Activated effector memory CD4-positive, alpha-beta T cell treated with Interleukin-2 at 50 U/mL for 16 hours (primary cell): ENCODE measurements at regions not wholly inside any gene's neighbourhood (a gene's known extent, or its start where the extent isn't known, plus 50 kb on each side); places are given as distances from the start of the nearest gene placed in this dataset.

Experiments used
- DNase-seq: peaks from one replicate; pipeline ENCODE4 v3.0.0-alpha.2; 2020

DNA sequence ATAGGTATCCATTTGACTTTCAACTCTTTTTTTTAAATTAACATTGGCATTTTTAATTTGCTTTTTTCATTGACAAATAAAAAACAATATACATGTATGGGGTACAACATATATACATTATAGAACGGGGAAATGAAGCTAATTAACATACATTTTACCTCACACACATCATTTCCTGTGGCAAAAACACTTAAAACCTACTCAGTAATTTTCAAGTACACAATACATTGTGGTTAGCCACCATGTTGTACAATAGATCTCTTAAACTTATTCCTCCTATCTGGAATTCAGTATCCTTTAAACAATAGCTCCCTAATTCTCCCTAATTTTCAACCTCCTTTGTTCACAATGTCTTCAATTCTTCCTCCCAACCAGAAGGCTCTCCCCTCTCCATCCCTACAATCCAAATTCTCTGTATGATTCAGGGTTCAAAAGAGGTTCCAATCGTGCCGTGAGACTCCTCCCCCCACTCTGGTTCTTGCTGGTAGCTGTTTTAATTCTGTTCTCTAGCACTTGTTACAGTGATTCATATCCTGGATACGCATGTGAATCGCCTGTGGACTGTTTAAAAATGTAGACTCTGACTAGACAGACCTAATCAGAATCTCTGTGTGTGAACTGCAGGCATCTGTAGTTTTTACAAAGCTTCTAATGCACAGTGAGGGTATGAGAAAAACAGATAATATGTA is 87.6 kb upstream of the DUSP10 start:
- DNase-seq = peak; percentile 16

DNA sequence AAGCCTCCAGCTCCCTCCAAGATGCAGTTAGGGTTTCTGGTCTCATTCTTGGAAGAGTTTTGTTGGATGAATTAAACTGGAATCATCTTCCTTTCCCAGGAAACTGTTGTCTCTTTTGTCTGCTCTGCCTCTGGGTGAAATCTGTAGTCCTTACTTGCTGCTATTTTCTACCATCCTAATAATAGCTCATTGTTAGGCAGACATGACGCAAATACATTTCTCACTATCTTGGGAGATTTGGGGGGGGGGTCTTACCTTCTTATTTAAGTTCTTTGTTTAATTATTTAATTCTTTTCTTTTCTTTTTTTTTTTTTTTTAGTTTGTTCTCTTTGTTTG is 85.4 kb upstream of the DUSP10 start:
- DNase-seq = no peak

GRCh38 chr1:221824909-221825308 is 83.0 kb upstream of the DUSP10 start:
- no peak for DNase-seq

- DNase-seq = no peak
These were observed 82.1 kb upstream of the DUSP10 start for GRCh38 chr1:221824025-221824424.

DNA sequence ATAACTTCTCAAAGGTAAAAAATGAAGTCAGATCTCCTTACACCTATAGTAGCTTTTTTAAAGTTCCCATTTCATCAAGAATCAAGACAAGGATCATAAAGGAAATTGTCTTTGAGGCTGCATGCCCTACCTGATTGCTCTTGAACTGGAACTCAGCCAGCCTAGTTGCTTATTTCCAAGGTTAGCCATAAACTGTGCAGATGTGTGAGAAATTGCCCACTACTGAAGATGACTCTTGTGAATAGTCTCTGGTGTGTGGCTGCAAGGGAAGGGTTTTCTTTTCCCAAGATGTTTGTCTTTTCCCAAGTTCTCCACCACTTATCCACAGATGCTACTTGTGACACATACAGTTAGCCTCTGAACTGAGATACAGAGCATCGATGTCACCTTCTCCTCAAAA is 81.7 kb upstream of the DUSP10 start:
- DNase-seq = no peak

DNA sequence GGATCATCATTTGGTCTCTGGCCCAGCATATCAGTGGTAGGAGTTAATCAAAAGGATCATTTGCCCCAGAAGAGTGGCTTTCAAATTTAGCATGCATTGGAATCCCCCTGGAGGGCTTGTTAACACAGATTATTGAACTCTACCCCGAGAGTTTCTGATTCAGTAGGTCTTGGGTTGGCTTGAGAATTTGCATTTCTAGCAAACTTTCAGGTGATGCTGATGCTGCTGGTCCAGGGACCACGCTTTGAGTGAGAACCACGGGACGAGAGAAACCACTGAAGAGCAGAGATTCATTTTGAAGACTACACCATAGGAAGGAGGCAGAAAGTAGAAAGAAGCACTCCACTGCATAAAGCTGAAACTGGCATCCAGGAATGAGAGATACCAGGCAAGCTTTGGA is 81.3 kb upstream of the DUSP10 start:
- DNase-seq = no peak

- DNase-seq = no peak
These were observed 80.7 kb upstream of the DUSP10 start for GRCh38 chr1:221822591-221822990.

- no peak for DNase-seq
These were observed 75.0 kb upstream of the DUSP10 start for GRCh38 chr1:221816899-221817298.

DNA sequence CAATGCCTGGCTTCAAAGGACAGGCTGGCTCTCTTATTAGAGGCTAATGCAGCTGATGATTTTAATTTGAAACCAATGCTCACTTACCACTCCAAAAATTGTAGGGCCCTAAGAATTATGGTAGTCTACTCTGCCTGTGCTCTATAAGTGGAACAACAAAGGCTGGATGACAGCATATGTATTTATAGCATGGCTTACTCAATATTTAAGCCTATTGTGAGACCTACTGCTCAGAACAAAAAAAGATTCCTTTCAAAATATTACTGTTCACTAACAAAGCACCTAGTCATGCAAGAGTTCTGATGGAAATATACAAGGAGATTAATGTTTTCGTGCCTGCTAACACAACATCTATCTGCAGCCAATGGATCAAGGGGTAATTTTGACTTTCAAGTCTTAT is 73.8 kb upstream of the DUSP10 start:
- no peak for DNase-seq

DNA sequence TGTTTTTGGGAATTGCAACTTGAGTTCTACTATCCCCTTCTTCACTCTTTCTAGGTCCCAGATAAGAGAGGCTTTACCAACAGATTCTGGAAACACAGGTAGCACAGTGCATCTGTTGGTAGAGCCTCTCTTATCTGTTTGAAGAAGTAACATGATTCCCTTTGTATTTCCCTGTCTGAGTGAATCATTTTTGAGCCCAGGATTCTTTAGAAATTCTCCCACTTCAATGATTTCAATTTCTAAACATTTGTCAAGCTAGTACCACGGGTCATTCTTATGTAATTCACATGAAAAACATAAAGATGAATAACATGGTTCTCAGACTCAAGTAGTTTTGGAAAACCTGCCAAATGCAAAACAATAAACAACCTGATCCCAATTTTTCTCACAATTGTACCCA is 72.0 kb upstream of the DUSP10 start:
- DNase-seq = no peak

DNA sequence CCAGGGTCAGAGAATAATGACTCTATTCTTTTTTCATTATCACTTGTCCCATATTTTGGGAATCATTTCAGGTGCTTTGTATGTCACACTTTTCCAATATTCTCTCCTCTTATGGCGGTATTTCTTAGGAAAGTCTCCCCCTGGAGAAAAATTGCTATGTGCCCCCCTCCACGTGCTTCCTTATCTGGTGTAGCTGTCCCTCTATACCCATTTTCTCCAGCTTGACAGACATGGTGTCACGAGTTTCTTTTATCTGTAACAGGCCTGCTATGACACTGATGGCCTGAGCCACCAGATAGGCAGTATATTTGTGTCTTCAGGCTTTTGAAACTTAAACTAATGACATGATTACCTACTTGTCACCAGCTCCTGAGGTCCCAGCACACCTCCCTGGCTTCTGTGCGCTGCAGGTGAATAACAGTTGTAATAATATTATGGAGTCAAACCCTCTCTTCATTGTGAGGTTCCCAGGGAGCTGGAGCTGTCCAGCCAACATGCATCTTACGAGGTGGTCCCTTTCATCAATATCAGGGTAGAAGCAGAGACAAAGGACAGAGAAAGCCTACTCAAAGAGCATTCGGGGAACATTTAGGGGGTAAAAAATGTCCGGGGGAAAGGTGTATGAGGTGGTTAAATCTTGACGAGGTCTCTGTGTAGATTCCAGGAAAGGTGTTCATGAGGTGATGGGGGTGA is 71.2 kb upstream of the DUSP10 start:
- no peak for DNase-seq

- DNase-seq = no peak
These were observed 70.3 kb upstream of the DUSP10 start for GRCh38 chr1:221812088-221812752.

DNA sequence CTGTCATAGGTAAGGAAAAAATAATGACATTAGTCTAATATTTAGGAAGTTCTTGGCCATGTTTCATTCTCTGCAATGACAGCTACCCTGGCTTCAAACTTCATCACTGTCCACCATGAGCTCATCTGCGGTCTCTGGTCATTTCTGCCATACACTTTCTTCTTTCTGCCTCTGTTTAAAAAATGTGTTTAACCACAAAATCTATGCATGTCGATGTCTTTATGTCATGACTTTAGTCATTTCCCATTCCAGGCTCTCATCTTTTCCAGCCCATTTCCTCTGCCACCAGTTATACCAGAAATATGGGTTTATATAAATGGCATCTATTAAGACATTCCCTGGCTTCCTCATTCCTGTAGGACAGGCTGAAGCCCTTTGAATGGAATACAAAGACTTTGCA is 68.5 kb upstream of the DUSP10 start:
- no peak for DNase-seq

DNA sequence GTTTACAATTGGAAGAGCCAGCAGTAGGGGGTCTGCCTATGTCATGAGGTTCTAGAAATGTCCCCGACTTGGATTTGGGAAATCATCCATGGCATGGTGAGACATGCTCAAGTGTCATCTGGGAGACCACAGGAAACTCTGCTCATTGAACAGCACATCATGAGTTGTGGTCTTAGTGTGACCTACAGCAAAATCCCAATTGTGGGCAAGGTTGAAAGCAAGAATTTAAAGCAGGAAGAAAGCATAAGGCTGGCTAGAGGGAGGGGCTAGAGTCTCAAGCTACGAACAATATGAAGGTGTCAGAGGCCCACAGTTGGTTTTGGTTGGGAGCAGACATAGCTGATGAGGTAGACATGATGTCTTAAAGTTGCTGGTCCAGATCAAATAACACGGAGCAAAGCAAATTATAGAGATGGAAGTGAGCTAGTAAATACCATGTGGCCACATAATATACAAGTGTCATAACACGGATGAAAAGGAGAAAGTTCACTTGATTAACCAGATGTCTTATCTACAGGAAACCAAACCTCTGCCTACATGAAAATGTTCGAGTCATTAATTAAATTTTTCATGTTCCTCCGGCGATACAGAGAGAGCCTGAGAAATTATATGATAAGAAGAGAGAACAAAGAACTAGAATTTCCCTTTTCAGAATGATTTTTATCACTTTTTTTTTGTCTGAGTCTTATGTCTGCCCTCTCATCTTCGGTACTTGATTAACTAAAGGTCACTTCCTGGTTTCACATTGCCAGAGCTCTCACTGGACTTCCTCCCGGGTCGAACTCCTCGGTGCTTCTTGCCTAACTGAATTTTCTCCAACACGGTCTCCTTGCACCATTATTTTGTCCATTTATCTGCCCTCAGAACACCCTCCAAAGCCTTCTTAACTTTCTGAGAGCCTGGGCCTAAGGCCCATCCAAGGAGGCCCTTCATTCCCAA is 67.5 kb upstream of the DUSP10 start:
- no peak for DNase-seq

DNA sequence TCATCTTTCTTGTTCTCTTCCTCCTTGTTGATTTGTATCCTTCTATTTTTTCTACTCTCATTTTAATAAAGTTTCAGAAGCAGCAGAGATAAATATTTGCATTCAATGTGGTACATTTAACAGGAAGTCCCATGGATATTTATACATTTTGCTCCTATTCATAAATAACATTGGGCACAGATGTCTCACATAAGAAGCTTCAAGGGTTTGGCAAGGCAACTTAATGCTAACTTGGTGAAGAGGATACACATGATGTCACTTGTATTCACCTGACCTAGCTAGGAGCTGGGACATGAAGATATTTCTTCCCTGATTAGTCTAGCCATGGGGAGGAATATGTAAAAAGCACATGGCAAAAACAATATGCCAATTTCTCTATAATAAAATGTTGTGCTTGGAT is 65.1 kb upstream of the DUSP10 start:
- DNase-seq = no peak

- no peak for DNase-seq
These were observed 64.3 kb upstream of the DUSP10 start for GRCh38 chr1:221806236-221806635.

- DNase-seq = no peak
These were observed 63.2 kb upstream of the DUSP10 start for GRCh38 chr1:221805121-221805520.

DNA sequence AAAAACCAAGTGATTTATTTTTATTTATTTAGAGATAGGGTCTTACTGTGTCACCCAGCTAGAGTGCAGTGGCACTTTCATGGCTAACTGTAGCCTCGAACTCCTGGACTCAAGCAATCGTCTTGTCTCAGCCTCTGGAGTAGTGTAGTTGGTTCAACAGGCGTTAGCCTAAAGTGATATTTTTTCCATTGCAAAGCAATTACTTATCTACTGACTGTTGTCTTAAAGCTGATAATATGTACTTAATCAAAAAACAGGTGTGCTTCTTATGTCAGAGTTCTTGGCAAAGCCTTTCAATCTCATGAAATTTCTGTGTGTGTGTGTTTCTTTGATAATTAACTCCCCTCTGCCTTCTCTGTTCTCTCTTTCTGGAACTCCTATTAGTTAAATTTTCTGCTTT is 62.4 kb upstream of the DUSP10 start:
- DNase-seq = no peak

GRCh38 chr1:221801773-221802516 is 60.1 kb upstream of the DUSP10 start:
- DNase-seq = no peak

- no peak for DNase-seq
These were observed 59.4 kb upstream of the DUSP10 start for GRCh38 chr1:221801251-221801661.

- DNase-seq = no peak
These were observed 58.9 kb upstream of the DUSP10 start for GRCh38 chr1:221800831-221801230.

DNA sequence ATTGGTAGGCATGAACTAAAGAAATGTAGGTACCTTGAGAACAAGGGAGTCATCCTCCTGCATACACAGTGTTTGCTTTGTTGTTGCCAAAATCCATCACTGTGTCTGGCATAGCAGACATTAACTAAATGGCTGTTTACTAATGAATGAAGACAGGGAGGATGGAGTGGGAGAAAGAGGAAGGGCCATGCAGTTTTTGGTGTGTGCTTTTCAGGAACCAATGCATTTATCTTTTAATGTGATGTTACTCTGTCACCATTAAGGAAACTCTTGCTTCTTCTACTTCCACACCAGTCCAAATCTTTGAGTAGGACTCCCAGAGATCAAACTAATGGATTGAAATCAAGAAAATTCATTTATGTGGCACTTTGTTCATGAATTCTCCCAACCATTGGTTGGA is 55.6 kb upstream of the DUSP10 start:
- no peak for DNase-seq

- no peak for DNase-seq
These were observed 54.8 kb upstream of the DUSP10 start for GRCh38 chr1:221796700-221797099.
